Neural progenitor cell (in vitro differentiated cells): ENCODE measurements at regions not wholly inside any gene's neighbourhood (a gene's known extent, or its start where the extent isn't known, plus 50 kb on each side); places are given as distances from the start of the nearest gene placed in this dataset.

Experiments used
- DNase-seq: peaks from one replicate; pipeline ENCODE4 v3.0.0-alpha.2; 2016; ENCODE audit warnings: low spot score
- H2AFZ ChIP-seq: fragments of 200-600 bp; sonication (generic); replicated peaks from 2 replicates; pipeline ENCODE4 v1.6.1; 2016; ENCODE audit warnings: antibody characterized with exemption
- H3F3A ChIP-seq: fragments of 200-600 bp; sonication (generic); 2 replicates; pipeline ENCODE4 v1.6.1; 2016; ENCODE audit warnings: antibody characterized with exemption, low read depth
- H3K27ac ChIP-seq: fragments of 200-600 bp; sonication (generic); 2 replicates; pipeline ENCODE4 v1.5.1; 2016; ENCODE audit warnings: mild to moderate bottlenecking
- H3K27me3 ChIP-seq: fragments of 200-600 bp; sonication (generic); 2 replicates; pipeline ENCODE4 v1.6.1; 2016; ENCODE audit warnings: mild to moderate bottlenecking, moderate library complexity
- H3K36me3 ChIP-seq: fragments of 200-600 bp; sonication (generic); 2 replicates; pipeline ENCODE4 v1.5.1; 2016
- H3K4me1 ChIP-seq: fragments of 200-600 bp; sonication (generic); 2 replicates; pipeline ENCODE4 v1.6.1; 2016; ENCODE audit warnings: mixed run types
- H3K4me2 ChIP-seq: fragments of 200-600 bp; sonication (generic); 2 replicates; pipeline ENCODE4 v1.6.1; 2016
- H3K4me3 ChIP-seq: fragments of 200-600 bp; sonication (generic); 2 replicates; pipeline ENCODE4 v1.5.1; 2016
- H3K79me2 ChIP-seq: fragments of 200-600 bp; sonication (generic); 2 replicates; pipeline ENCODE4 v1.6.1; 2016; ENCODE audit warnings: low read depth
- H3K9ac ChIP-seq: fragments of 200-600 bp; sonication (generic); 2 replicates; pipeline ENCODE4 v1.6.1; 2016
- H3K9me3 ChIP-seq: fragments of 200-600 bp; sonication (generic); 2 replicates; pipeline ENCODE4 v1.5.1; 2016; ENCODE audit warnings: low read depth
- H4K20me1 ChIP-seq: fragments of 200-600 bp; sonication (generic); 2 replicates; pipeline ENCODE4 v1.6.1; 2016; ENCODE audit warnings: low read depth
- H3K27ac Mint-ChIP-seq: 3 replicates; pipeline ENCODE4 v1.8.0; 2021; ENCODE audit warnings: mixed read lengths
- H3K27me3 Mint-ChIP-seq: 2 replicates; pipeline ENCODE4 v1.8.0; 2022; ENCODE audit warnings: low read depth, mild to moderate bottlenecking, inconsistent platforms, moderate library complexity, mixed read lengths; ENCODE audit not compliant: insufficient read depth
- H3K36me3 Mint-ChIP-seq: 3 replicates; pipeline ENCODE4 v1.8.0; 2021; ENCODE audit warnings: mixed read lengths
- H3K4me1 Mint-ChIP-seq: 3 replicates; pipeline ENCODE4 v1.8.0; 2021; ENCODE audit warnings: mixed read lengths
- H3K4me3 Mint-ChIP-seq: 3 replicates; pipeline ENCODE4 v1.8.0; 2021; ENCODE audit warnings: mild to moderate bottlenecking, moderate library complexity, mixed read lengths
- H3K9me3 Mint-ChIP-seq: 3 replicates; pipeline ENCODE4 v1.8.0; 2020; ENCODE audit warnings: mixed read lengths
- EZH2 ChIP-seq: fragments of 200-600 bp; sonication (generic); IDR thresholded peaks from 2 replicates; pipeline ENCODE4 v1.6.1; 2017; ENCODE audit warnings: antibody characterized with exemption, mild to moderate bottlenecking, moderate library complexity
- EZH2phosphoT487 ChIP-seq: fragments of 200-600 bp; sonication (generic); IDR thresholded peaks from 2 replicates; pipeline ENCODE4 v1.6.1; 2017; ENCODE audit warnings: antibody characterized with exemption
- TF ChIP-seq, protein P1 (sequence below): fragments of 200-600 bp; sonication (generic); IDR thresholded peaks from 2 replicates; pipeline ENCODE4 v1.5.1; 2017; ENCODE audit warnings: antibody characterized with exemption, mild to moderate bottlenecking

DNA sequence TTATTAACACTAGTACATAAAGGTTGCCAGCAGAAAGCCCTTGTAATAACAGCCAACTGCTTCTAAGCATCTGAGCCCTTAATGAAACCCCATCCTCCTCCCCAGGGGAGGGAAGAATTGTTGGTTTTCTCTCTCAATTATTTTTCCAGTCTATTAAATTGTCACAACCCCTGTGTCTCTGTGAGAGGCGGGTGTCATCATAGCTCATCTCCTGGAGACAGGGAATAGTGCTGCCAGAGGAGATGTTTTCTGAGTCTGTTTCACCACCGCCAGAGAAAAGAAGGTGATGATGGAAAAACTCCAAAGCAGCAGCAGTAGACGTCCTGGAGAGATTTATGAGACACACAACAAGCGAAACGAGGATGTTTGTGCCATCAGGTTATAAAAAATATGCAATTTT is 271.1 kb upstream of the NMUR2 start:
- H3K36me3 Mint-ChIP-seq: no peaks in the 10 kb centered on the region

DNA sequence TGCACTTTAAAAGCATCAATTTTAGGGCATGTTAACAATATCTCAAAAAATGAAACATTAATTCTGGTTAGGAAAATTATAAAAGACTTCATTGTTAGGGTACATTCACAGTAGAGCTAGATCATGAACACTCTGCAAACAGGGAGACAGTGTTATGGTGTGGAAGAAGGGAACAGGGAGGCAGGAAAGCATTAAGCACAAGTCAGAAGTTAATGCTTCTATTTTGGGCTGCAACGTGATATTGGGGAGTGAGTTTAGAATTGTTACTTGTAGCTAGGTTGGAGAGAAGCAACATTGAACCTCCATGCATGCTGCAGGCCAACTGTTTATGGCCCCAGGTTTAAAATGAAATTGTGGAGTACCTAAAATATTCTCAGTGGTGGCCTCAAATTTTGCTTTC is 278.1 kb upstream of the NMUR2 start:
- Histone ChIP-seq H3K4me2 (no peak overlapping the region), H3F3A (no peaks in the 10 kb centered on the region), H3K27me3 (no peaks in the 10 kb centered on the region), H4K20me1 (no peaks in the 10 kb centered on the region), H3K4me1 (no peaks in the 10 kb centered on the region), H3K36me3 (no peaks in the 10 kb centered on the region), H2AFZ (no peak overlapping the region), H3K9ac (no peak overlapping the region), H3K27ac (no peak overlapping the region), H3K9me3 (no peaks in the 10 kb centered on the region), H3K4me3 (no peak overlapping the region), H3K79me2 (no peaks in the 10 kb centered on the region)
- TF ChIP-seq EZH2 (no peak), EZH2phosphoT487 (no peak)
- TF ChIP-seq, protein P1, sequence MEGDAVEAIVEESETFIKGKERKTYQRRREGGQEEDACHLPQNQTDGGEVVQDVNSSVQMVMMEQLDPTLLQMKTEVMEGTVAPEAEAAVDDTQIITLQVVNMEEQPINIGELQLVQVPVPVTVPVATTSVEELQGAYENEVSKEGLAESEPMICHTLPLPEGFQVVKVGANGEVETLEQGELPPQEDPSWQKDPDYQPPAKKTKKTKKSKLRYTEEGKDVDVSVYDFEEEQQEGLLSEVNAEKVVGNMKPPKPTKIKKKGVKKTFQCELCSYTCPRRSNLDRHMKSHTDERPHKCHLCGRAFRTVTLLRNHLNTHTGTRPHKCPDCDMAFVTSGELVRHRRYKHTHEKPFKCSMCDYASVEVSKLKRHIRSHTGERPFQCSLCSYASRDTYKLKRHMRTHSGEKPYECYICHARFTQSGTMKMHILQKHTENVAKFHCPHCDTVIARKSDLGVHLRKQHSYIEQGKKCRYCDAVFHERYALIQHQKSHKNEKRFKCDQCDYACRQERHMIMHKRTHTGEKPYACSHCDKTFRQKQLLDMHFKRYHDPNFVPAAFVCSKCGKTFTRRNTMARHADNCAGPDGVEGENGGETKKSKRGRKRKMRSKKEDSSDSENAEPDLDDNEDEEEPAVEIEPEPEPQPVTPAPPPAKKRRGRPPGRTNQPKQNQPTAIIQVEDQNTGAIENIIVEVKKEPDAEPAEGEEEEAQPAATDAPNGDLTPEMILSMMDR: no peak
- peaks cover 21% of the 10 kb centered on the region for H3K9me3 Mint-ChIP-seq
- peaks cover 5% of the 10 kb centered on the region for H3K36me3 Mint-ChIP-seq
- H3K4me3 Mint-ChIP-seq: no peak overlapping the region
- no peak for DNase-seq
- H3K27ac Mint-ChIP-seq: no peak overlapping the region
- H3K4me1 Mint-ChIP-seq: peaks cover 2% of the 10 kb centered on the region
- peaks cover 2% of the 10 kb centered on the region for H3K27me3 Mint-ChIP-seq

More for the DNA sequence above, 271.1 kb upstream of the NMUR2 start:
- Histone ChIP-seq H3K4me1 (no peaks in the 10 kb centered on the region), H3K27ac (no peak overlapping the region), H3K79me2 (no peaks in the 10 kb centered on the region), H3K36me3 (no peaks in the 10 kb centered on the region), H3F3A (no peaks in the 10 kb centered on the region), H2AFZ (no peak overlapping the region), H3K9me3 (no peaks in the 10 kb centered on the region), H3K4me3 (no peak overlapping the region), H3K4me2 (no peak overlapping the region), H3K27me3 (no peaks in the 10 kb centered on the region), H4K20me1 (no peaks in the 10 kb centered on the region), H3K9ac (no peak overlapping the region)
- Mint-ChIP-seq H3K27ac (no peak overlapping the region), H3K27me3 (no peaks in the 10 kb centered on the region), H3K4me1 (no peaks in the 10 kb centered on the region), H3K4me3 (no peak overlapping the region), H3K9me3 (no peaks in the 10 kb centered on the region)
- no peak for DNase-seq
- TF ChIP-seq, protein P1: no peak
- TF ChIP-seq EZH2 (no peak), EZH2phosphoT487 (no peak)

DNA sequence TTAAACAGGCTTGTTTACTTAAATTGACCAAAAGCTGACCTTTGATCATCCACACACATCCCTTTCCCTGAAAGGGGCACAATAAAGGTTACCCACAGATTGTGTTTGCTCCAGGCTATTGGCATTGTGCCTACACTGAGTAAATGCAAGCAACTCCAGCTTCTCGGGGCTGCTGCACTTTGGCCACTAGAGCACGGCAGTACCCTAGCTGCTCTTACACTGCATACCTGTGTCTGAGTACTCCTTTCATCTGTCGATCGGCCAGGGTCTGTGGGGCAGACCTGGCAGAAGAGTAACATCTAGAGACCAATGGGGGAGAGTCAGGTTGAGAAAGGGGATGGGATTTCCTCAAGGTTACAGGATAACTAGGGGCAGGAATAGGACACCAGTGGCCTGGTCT is 281.9 kb upstream of the NMUR2 start:
- no peaks in the 10 kb centered on the region for H3K4me1 ChIP-seq
- peak; percentile 5 for DNase-seq
- peaks cover 25% of the 10 kb centered on the region for H3K4me1 Mint-ChIP-seq
- no peaks in the 10 kb centered on the region for H3K27me3 ChIP-seq
- no peaks in the 10 kb centered on the region for H3K79me2 ChIP-seq
- H3K9ac ChIP-seq: no peak overlapping the region
- H3K36me3 Mint-ChIP-seq: peaks cover 5% of the 10 kb centered on the region
- peaks cover 5% of the 10 kb centered on the region for H3K27me3 Mint-ChIP-seq
- TF ChIP-seq, protein P1: no peak
- TF ChIP-seq EZH2: no peak
- TF ChIP-seq EZH2phosphoT487: no peak
- no peak overlapping the region for H3K4me3 ChIP-seq
- H3K4me3 Mint-ChIP-seq: no peak overlapping the region
- H3K36me3 ChIP-seq: no peaks in the 10 kb centered on the region
- H3K27ac Mint-ChIP-seq: no peak overlapping the region
- no peak overlapping the region for H3K4me2 ChIP-seq
- peaks cover 21% of the 10 kb centered on the region for H3K9me3 Mint-ChIP-seq
- no peaks in the 10 kb centered on the region for H3F3A ChIP-seq
- H3K9me3 ChIP-seq: no peaks in the 10 kb centered on the region
- no peaks in the 10 kb centered on the region for H4K20me1 ChIP-seq
- H3K27ac ChIP-seq: no peak overlapping the region
- H2AFZ ChIP-seq: no peak overlapping the region
